Astrocyte (in vitro differentiated cells and primary cell): ENCODE measurements at regions not wholly inside any gene's neighbourhood (a gene's known extent, or its start where the extent isn't known, plus 50 kb on each side); places are given as distances from the start of the nearest gene placed in this dataset.

Experiments
- DNase-seq: peaks from one replicate; pipeline ENCODE4 v3.0.0-alpha.2; 2010; ENCODE audit warnings: low read depth
- FAIRE-seq: peaks from 2 replicates; lab custom pipeline; 2011; peaks lifted over from hg19 to GRCh38; lab: Jason Lieb, UNC
- H2AFZ ChIP-seq: 2 replicates; pipeline ENCODE4 v1.6.0; 2012; ENCODE audit warnings: low read depth, low read length, inconsistent platforms
- H3K27ac ChIP-seq: 2 replicates; pipeline ENCODE4 v1.5.1; 2011; ENCODE audit warnings: low read depth, low read length, inconsistent platforms
- H3K27me3 ChIP-seq: 2 replicates; pipeline ENCODE4 v1.6.0; 2011; ENCODE audit warnings: low read length, inconsistent platforms; ENCODE audit not compliant: insufficient read depth
- H3K36me3 ChIP-seq: 2 replicates; pipeline ENCODE4 v1.5.1; 2011; ENCODE audit warnings: low read length, inconsistent platforms; ENCODE audit not compliant: insufficient read depth
- H3K4me1 ChIP-seq: 2 replicates; pipeline ENCODE4 v1.5.1; 2011; ENCODE audit warnings: low read length, inconsistent platforms; ENCODE audit not compliant: insufficient read depth
- H3K4me2 ChIP-seq: 2 replicates; pipeline ENCODE4 v1.6.0; 2012; ENCODE audit warnings: low read length, inconsistent platforms
- H3K4me3 ChIP-seq: 2 replicates; pipeline ENCODE4 v1.5.1; 2011; ENCODE audit warnings: low read depth, mild to moderate bottlenecking, low read length, inconsistent platforms; ENCODE audit not compliant: insufficient read depth
- H3K79me2 ChIP-seq: 2 replicates; pipeline ENCODE4 v1.6.0; 2012; ENCODE audit warnings: mild to moderate bottlenecking, low read length, inconsistent platforms; ENCODE audit not compliant: insufficient read depth
- H3K9ac ChIP-seq: 2 replicates; pipeline ENCODE4 v1.6.0; 2012; ENCODE audit warnings: mild to moderate bottlenecking, low read length, inconsistent platforms
- H3K9me3 ChIP-seq: 2 replicates; pipeline ENCODE4 v1.5.1; 2012; ENCODE audit warnings: low read depth, mild to moderate bottlenecking, low read length, inconsistent platforms; ENCODE audit not compliant: insufficient read depth
- H4K20me1 ChIP-seq: 2 replicates; pipeline ENCODE4 v1.6.0; 2012; ENCODE audit warnings: low read length, inconsistent platforms; ENCODE audit not compliant: insufficient read depth
- H3K27ac Mint-ChIP-seq: one replicate; pipeline ENCODE4 v1.8.0; 2021; ENCODE audit warnings: mild to moderate bottlenecking, mixed read lengths; ENCODE audit not compliant: unreplicated experiment
- H3K27me3 Mint-ChIP-seq: one replicate; pipeline ENCODE4 v1.8.0; 2021; ENCODE audit warnings: low read depth, mixed read lengths; ENCODE audit not compliant: unreplicated experiment
- H3K36me3 Mint-ChIP-seq: one replicate; pipeline ENCODE4 v1.8.0; 2021; ENCODE audit warnings: low read depth, mixed read lengths; ENCODE audit not compliant: unreplicated experiment
- H3K4me1 Mint-ChIP-seq: one replicate; pipeline ENCODE4 v1.8.0; 2021; ENCODE audit warnings: low read depth, mixed read lengths; ENCODE audit not compliant: unreplicated experiment
- H3K4me3 Mint-ChIP-seq: one replicate; pipeline ENCODE4 v1.8.0; 2021; ENCODE audit warnings: mild to moderate bottlenecking, moderate library complexity, mixed read lengths; ENCODE audit not compliant: unreplicated experiment
- H3K9me3 Mint-ChIP-seq: one replicate; pipeline ENCODE4 v1.8.0; 2021; ENCODE audit warnings: mild to moderate bottlenecking, mixed read lengths; ENCODE audit not compliant: unreplicated experiment
- CTCF ChIP-seq: IDR thresholded peaks from 2 replicates; pipeline ENCODE4 v1.5.1; 2011; ENCODE audit warnings: low read depth, mild to moderate bottlenecking, inconsistent platforms, low read length, moderate library complexity; ENCODE audit not compliant: insufficient read depth
- EZH2 ChIP-seq: IDR thresholded peaks from 2 replicates; pipeline ENCODE4 v1.6.1; 2012; ENCODE audit warnings: mild to moderate bottlenecking, low read length, inconsistent platforms; ENCODE audit not compliant: insufficient read depth

- TF ChIP-seq CTCF (no peak), EZH2 (no peak)
- H3K9me3 ChIP-seq: no peaks in the 10 kb centered on the region
- Mint-ChIP-seq H3K36me3 (no peaks in the 10 kb centered on the region), H3K27ac (no peak overlapping the region), H3K27me3 (no peaks in the 10 kb centered on the region), H3K4me3 (no peak overlapping the region), H3K9me3 (no peaks in the 10 kb centered on the region), H3K4me1 (peaks cover 4% of the 10 kb centered on the region)
- H3K36me3 ChIP-seq: no peaks in the 10 kb centered on the region
- no peak overlapping the region for H3K4me2 ChIP-seq
- FAIRE-seq (no peak), DNase-seq (no peak)
- no peaks in the 10 kb centered on the region for H3K79me2 ChIP-seq
- no peak overlapping the region for H3K9ac ChIP-seq
- no peaks in the 10 kb centered on the region for H4K20me1 ChIP-seq
- H3K4me1 ChIP-seq: no peaks in the 10 kb centered on the region
- H3K4me3 ChIP-seq: no peak overlapping the region
- H2AFZ ChIP-seq: no peak overlapping the region
- H3K27ac ChIP-seq: no peak overlapping the region
- H3K27me3 ChIP-seq: no peaks in the 10 kb centered on the region
Observed at GRCh38 chr4:81521708-81522107, 50.0 kb upstream of the RASGEF1B start.
